ENCODE measurements at regions not wholly inside any gene's neighbourhood (a gene's known extent, or its start where the extent isn't known, plus 50 kb on each side); places are given as distances from the start of the nearest gene placed in this dataset.
"Not testable (repeated sequence)": the region's sequence is repeated elsewhere in the genome, so short reads cannot be mapped to it uniquely, and the experiment has no call there.

DNA sequence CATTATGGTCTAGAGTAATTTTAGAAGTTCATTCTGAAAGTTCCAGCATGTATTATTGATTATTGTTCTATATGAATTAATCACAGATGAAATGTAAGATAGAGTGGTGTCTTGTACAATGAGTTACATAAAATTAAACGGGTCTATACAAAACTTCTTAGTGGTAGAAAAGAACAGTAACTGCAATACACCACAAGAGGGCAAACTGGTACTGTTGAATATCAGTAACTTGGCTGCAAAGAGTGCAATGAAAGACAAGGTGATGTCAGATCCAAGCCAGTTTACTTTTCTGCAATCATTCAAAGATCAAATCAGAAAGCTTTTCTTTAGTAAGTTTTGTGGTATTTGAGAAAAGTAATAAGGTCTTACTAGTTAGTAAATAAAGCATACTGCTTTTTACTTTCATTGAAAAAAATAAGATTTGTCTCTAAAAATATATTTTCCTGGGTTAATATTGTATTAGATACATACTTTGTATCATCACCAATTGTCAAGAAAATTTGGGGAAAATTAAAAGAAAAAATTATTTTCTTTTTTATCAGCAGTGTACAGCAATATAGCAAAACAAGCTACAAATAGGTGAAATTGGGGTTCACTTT lies 66.4 kb upstream of the BTG3 start:
- DNase-seq, result peak; percentile 57 to 82 (median 78)

- not testable (repeated sequence) for DNase-seq
Measured at GRCh38 chr21:17676930-17677329, 64.2 kb upstream of the BTG3 start.

DNA sequence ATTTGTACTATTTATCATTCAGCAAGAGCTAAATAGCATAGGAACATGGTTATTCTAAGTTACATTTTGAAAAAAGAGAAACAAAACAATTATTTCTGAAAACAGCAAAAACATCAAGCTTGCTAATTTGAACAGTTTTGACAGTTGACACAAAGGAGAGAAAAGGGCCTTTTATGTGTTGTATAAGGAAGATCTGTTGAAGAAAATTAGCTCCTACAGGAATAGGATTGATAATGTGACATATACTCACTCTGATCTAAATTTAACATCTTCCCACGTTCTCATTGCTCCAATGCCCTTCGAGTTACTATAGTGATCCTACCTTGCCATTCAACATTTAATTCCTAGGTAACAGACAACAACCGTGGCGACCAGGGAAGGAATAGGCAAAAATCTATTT lies 61.4 kb upstream of the BTG3 start:
- no peak for DNase-seq

- DNase-seq, result no peak
Measured at GRCh38 chr21:17673261-17674020, 60.7 kb upstream of the BTG3 start.

GRCh38 chr21:17671733-17672132 lies 59.0 kb upstream of the BTG3 start:
- no peak for DNase-seq

DNA sequence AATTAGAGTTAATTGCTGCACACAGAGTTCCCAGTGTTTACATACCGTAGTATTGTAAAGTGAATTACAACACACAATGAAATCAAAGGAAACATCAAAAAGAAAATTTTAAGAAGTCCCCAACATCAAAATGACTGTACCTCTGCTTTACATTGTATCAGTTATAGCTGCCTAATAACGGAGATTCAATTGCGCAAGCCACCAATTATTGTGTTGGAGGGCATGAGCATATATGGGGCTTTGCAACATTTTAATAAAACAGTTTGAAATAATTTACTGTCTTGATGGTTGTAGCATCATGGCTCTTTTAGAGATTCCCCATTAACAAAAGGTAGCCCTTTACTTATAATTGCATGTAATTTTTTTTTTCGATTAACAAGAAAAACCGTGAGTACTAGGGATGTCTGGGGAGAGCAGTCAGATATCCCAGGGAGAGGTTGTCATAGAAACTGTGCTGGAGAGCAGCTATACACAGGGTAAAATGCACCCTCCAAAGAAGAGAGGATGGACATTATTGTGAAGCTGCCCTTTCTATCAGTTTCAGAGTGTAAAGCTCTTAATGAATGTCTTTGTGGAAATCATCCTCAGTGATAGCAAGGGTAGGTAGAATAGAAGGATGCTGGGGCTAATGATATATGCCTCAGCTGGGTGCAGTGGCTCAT lies 55.9 kb upstream of the BTG3 start:
- DNase-seq, result no peak

- no peak for DNase-seq
Measured at GRCh38 chr21:17667256-17667655, 54.6 kb upstream of the BTG3 start.
